HL-60/S4 (cell line): ENCODE measurements at regions not wholly inside any gene's neighbourhood (a gene's known extent, or its start where the extent isn't known, plus 50 kb on each side); places are given as distances from the start of the nearest gene placed in this dataset.

Experiments used
- in situ Hi-C: fragments of 300-500 bp; cut with MboI; formaldehyde crosslinking; loops from 2 replicates; pipeline ENCODE4 v1.14.3; 2022; ENCODE audit warnings: low sequenced_read_pairs

DNA sequence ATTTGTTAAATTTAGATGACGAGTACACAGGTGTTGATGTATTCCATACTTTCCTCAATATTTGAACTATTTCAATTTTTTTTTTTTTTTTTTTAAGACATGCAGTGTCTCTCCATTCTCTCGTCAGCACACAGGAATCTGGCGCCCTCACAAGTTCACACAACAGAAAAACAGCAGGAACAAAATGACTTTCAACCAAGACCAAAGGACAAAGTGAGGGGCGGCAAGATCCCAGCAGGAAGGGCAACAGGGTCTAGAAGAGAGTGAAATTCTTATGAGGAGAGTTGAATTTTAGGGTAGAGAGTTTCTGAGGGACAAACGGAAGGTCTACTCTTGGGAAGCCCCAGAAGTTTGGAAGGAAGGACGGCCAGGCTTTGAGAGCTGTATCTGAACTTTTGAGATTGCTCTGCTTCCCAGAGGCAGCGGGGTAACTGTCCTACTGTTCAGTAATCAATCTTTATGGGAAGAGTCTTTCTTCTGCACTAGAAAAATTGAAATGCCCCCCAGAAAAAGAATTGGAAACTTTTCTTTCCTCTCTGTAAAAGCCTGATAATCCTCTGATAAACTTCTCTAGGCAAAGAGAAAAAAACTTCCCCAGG is 760.2 kb downstream of the RAB28 start:
- in situ Hi-C loops = loop anchor here (10.0 kb wide), 1 partner anchor 821 kb away; the partner anchor contains the start of gene NKX3-2

DNA sequence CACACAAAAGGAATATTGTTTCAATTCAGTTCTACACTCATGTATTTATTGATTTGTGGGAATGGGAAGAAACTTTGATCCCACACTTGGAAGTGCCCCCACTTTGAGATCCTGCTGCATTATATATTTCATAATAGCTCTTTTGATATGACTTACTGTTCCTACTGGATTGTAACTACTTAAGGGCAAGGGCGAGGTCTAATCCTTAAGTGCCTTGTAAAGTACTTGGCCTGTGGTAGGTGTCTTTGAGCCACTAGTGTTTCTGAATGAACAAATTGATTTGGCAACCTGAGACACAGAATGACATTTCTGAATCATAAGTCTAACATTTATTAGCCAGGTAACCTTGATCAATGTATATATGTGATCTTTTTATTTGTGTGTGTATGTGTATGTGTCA is 767.2 kb downstream of the RAB28 start:
- in situ Hi-C loops = no loop called here

DNA sequence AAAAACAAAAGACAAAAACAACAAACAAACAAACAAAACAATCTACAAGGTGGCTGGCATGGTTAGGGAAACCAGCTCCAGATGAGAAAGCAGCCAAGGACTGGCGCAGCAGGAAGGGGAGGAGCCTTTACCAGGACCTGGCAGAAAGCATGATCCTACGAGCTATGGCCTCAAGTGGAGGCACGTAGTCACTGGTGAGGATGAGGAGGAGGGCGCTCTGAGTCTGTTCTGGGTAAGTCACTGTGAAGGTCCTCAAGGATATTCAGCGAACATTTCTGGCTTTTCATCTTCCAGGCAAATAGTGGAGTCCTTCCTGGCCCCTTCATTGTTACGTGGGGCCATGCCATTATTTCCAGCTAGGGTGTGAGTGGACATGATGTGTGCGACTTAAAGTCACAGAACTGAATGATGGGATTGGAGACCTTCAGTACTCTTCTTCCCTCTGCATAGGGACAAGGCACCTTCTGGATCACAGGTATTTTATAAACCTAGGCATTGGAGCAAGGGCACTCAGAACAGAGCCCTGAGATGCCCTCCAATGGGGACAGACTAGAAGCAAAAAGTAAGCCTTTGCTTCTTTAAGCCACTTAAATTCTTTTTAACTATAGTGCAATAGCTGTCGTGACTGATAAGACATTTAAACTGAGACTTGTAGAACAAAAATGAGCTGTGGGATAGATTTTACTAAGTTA is 771.3 kb downstream of the RAB28 start:
- in situ Hi-C loops = no loop called here

DNA sequence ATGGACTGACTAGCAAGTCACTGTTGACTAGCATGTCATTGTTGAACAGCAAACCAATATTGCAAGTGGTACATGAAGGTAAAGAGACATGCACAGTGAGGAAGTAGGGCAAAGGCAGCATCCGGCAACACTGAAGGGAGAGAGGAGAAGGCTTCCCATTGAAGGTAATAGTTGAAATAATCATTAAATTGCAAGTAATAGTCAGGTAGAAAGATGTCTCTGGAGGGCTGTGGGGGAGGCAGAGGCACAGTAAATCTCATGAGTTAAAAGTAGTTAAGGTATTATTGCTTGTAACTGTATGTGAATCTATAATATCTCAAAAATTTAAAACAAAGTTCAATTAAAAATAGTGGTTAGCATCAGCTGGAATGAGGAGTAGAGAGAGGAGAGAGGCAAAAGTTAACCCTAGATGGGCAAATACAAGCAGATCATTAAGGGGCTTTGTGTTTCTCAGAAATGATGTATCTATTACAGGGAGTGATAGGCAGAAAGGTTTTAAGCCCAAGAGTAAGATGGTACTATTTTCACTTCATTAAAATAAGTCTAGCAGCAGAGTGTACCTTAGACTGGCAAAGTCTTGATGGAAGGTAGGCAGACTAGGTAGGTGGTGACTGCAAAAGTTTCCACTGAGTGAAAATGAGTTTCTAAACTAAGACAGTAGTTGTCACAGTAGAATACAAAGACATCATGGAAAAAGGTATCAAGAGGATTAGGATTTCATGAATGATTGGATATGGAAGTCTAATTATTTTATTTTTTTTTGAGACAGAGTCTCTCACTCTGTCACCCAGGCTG is 776.6 kb downstream of the RAB28 start:
- in situ Hi-C loops = no loop called here

DNA sequence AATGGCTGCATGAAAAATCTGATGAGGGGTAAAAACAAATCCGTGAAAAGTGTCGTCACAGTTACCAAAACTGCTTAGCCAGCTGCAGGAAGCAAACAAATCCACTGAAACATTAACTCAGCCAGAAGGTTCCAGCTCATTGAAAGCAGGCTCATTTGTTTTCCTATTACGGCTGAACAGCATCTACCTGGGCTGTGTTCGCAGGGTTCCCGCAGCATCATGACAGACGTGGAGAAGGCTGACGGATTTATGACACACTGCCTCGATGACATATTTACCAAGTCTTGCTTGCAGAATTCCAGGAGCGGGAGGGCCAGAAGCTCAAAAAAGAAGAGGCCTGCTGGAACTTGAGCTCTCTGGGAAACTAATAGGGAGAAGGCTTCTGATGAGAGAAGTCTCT is 781.1 kb downstream of the RAB28 start:
- in situ Hi-C loops = no loop called here

DNA sequence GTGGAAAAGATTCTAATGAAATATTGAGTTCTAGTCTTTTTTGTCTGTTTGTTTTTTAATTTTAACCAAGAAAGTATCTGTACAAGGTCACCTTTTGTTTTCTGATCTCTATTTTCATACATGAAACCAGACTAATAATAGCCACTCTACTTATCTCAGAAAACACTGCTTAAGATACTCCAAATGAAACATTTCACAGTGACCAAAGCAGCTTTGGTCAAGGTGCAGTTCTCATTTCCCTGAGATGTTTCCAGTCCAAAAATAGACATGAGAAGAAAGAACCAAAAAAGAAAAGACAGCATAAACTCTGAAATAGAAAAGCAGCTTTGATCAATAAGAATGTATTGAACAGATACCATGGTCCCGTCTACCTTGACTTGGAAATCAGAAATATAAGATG is 782.8 kb downstream of the RAB28 start:
- in situ Hi-C loops = no loop called here

DNA sequence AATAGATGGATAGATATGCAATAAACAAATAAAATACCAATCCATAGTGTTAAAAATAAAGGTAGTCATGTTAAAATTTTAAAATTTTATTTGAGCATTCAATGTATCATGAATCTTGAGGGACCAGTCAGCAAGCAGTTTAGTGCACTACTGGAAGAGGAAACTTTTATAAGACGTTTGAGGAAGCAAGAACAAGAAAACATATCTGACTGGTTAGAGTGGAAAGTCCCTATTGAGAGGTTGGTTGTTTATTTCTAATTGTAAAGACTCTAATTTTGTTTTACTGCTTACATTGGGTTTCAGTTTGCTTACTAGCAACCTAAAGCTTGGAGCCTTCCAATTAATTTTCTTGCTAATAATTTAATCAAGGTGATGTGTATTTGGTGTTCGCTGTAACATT is 786.2 kb downstream of the RAB28 start:
- in situ Hi-C loops = no loop called here

DNA sequence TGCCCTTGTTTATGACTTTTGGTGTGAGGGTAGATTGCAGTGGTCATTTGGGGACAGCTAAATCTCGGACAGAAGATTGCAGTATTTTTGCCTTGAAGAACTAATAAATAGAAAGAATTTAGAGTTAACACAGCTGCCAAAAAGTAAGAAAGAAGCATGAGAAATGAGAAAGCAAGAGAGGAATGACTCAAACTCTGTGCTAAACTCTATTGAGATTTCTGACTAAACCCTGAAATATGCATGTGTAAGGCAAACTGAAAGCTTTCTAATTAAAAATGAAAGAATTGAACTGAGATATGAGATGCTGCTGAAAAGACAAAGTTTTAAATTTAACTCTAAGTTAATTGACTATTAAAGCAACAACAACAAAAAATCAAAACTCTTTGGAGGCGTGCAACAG is 791.3 kb downstream of the RAB28 start:
- in situ Hi-C loops = no loop called here

DNA sequence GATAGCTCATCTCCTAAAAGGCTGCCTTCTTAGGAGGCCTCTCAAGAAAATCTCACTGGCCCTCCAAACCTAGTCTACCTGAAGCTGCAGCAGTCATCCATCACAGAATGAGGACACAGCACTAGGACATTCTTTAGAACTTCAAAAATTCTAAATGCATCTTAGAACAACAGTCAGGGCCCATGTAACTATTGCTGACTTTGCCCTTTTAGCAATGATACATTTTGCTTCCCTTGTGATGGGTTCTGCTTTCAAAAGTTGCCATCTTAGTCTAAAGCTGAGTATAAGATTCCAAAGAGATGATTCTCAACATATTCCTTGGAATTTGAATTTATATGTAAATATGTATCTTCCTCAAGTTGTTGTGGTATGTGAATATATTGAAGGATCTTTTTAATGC is 793.0 kb downstream of the RAB28 start:
- in situ Hi-C loops = no loop called here

DNA sequence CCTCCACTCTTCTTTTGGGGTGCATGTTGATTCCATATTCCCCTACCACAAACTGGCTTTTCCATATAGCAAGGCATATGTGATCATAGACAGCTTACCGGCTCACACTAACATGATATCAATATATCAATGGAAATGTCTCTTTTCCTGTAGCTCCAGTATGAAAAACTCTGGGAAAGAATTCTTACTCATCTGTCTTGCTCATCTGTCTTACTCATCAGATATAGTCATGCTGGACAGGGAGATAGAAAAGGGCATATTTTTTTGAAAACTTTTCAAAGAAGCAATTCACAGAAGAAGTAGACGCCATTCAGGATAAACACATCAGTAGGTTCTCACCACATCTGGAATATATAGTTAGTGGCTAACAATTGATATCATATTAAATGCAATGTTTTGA is 794.7 kb downstream of the RAB28 start:
- in situ Hi-C loops = no loop called here

DNA sequence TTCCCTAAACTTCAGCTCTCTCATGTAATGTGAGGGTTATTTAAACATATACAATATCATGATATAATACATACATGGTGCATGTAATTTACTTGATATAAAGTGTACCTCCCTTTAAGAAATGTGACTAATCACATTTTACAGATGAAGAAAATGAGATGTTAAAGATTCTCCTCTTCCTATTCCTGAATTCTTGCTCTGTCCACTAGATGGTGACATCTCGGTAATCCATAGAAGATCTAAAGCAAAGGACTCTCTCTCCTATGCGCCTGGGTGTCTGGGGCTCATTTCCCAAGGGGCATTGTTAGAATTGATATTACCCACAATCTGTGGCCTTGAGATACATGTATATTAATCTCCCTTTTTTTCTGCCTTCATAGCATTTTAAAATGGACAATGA is 804.9 kb downstream of the RAB28 start:
- in situ Hi-C loops = no loop called here

DNA sequence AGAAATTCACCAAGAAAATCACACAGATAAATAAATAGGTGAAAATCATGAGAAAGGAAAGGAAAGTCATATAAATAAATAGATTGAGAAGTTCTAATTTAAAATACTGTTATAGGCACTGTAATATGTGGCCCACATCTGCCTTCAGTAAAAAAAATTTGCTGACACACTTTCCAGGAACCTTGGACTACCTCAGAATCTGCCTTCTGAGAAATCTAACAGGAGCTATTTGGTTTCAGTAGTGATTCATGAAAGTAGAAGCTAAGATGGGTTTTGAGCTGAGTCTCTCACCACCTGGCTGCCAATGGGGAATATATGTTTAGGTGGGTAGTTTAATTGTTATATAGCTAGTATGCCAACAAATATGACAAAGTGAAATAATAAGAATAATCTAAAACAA is 810.0 kb downstream of the RAB28 start:
- in situ Hi-C loops = no loop called here

DNA sequence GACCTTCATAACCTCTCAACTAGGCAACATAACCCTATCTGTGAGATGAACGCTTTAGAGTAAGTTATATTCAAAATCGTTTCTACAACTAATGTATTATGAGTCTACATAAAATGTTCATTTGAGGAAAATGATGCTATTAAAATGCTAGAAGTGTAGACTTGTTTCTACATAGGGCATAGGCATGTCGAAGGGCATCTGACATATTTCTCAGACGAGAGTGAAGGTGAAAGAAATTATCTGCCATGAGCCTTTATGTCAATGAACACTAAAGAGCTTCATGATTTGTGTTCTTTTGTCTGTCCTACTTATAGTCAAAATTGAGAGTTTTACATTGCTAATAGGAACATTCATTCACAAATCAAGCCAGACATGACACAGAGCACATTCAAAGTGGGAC is 811.8 kb downstream of the RAB28 start:
- in situ Hi-C loops = no loop called here

DNA sequence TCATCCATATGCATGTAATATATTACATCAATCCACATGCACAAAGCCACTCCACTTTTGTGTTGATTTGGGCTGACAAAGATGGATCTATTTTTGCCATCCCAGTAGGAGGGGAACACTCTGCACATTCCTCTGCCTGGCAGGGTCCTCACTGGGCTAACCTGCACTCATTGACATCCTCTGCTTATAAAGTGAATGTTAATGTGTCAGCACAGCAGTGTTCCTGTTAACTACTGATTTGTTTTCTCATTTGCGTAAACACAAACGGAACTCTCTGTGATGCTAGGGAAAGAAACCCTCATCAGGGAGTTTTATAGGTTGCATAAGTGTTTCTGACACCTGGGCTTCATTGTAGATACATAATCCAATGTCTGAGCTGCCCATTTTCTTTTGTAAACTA is 826.0 kb downstream of the RAB28 start:
- in situ Hi-C loops = no loop called here

DNA sequence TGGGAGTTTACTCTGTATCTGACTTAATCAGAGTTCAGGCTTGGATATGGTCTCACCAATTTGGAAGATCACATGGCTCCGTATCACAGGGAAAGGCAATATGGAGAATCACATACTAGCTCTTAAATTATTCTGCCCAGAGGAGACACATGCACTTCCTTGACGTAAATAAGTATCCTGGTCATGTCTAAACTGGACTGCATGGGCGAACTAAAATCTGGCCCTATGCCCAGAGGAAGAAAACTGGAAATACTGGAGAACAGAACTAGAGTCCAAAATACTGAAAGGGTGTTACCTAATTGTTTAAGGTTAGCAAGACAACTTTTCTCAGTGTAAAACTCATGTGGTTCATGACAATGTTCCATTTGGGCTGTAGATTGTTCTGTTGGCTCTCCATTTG is 832.3 kb downstream of the RAB28 start:
- in situ Hi-C loops = no loop called here

DNA sequence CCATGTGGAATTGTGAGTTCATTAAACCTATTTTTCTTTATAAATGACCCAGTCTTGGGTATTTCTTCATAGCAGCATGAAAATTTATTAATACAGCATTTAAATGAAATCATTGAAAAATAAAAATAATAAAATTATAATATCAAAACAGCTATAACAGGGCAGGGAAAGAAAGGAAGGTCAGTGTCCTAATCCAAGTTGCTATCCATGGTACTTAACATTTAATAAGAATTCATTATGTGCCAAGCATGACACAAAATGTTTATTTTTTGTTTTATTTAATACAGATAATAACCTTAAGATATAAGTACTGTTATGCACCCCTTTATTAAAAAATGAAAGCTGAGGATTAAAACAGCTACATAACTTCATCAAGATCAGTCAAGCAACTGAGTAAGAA is 838.4 kb downstream of the RAB28 start:
- in situ Hi-C loops = no loop called here

DNA sequence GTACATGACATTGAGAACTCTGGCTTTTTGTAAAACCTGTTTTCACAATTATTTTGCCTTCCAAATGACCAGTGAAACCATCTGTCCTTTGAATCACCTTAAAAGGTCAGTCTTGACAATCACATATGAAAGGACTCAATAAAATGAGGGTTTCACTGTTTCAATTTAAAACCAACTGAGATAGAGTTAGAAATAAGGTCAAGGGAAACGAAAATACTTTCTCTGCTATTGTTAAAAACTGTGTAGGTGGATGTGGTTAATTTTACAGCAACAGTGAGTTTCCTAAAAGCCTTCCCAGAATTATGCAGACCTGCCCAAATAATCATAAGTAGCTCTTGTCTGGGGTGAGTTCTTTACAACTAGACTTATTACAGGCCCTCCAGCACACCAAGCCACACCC is 839.9 kb downstream of the RAB28 start:
- in situ Hi-C loops = no loop called here

DNA sequence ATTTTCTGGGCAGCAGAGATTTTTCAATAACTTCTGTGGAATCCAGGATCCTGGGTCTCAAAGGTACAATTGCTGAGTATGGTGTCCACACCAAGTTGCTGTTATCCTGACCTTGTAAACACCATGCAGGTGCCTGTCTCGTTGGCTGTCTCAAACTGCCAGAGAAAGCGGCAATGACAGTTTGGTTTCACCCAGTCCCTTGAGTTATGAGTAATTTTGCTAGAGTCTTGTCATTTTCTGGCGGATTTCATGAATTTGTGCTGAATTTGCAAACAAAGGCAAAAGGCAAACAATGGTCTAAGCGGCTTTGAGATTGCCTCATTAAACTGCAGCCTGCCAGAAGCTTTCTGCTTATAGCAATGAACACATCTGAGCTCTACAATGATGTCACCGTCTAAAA is 847.9 kb downstream of the RAB28 start:
- in situ Hi-C loops = no loop called here

DNA sequence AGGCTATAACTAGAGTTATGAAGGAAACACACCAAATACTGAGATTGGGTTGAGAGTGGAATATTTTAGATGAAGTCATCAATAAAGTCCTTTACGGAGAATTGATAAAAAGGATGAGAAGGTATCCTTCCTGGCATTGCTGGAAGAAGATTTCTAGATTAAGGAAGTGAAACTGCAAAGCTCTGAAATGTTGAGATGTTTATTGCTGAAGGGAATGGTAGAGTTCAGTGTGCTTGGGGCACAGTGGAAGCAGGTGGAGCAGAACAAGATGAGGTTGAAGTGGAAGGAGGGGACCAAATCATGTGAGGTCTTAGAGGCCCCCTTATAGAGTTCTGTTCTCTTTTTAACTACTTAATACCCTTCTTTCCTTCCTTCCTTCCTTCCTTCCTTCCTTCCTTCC is 848.5 kb downstream of the RAB28 start:
- in situ Hi-C loops = no loop called here

DNA sequence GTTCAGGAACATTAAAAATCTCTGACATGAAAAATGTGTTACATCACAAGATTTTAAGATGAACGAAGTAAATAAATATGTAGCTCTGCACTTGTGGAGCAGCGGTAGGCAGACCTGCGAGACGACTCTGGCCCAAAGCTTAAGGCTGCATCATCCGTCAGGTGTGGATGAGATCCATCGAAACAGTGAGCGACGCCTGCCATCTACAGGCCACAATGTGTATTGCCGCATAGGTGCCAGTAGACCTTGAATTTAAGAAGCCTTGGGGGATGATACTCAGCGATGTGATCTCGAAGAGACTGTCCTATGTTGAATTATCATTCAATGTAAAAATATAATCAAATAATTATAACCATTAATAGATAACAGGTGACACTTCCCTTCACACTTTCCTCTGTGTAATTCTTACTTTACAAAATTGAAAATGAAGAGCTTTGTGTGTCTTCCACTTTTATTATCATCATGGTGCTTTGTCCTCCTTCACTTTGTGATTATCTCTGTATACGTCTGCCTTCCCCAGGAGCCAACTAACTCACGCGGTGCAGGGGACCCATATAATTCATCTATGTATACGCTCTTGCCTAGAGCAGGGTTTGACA is 851.0 kb downstream of the RAB28 start:
- in situ Hi-C loops = no loop called here

DNA sequence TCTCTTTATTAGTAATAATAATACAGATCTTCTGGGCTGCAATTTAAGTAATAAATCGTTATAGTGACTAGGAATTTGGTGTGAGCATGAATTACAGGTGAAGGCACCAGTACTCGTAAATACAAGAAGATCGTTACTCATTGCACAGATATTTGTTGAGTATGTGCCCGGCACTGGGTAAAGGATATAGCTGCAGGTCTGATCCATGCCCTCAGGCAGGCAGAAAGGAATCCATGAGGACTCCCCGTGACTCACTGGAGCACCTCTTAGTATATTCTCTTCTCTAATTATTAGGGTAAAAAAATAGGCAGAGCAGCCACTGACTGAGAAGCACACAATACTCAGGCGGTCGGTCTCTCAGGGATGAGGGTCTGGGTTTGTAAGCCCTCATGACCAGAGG is 868.3 kb downstream of the RAB28 start:
- in situ Hi-C loops = no loop called here

DNA sequence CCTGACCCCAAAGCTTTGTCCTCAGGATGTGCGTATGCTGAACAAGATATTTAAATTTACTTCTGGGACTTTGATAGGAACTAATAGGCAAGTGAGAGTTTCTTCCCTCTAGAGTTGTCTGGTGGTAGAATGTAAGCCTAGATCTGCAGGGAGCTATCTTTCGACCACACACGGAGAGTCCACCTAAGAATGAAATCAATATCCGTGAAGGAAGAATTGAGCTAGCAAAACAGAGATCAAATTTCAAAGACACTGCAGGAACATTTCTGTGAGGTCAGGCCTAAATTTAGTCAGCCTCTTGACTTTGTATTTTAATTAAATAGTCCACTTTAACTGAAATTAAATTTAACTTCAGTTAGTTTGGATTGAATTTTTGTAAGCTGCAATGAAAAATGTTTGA is 871.3 kb downstream of the RAB28 start:
- in situ Hi-C loops = no loop called here
